ENCODE measurements at regions not wholly inside any gene's neighbourhood (a gene's known extent, or its start where the extent isn't known, plus 50 kb on each side); places are given as distances from the start of the nearest gene placed in this dataset.

GRCh38 chr4:31054295-31054694 lies 334.1 kb downstream of the PCDH7 start:
- TF ChIP-seq CTCF (IDR thresholded peaks at IDR 0.05) (no peak), EZH2phosphoT487 (IDR thresholded peaks at IDR 0.05) (no peak), EZH2 (IDR thresholded peaks at IDR 0.05) (no peak)

All from neural progenitor cell (in vitro differentiated cells).